Natural killer cell (primary cell): ENCODE measurements at regions not wholly inside any gene's neighbourhood (a gene's known extent, or its start where the extent isn't known, plus 50 kb on each side); places are given as distances from the start of the nearest gene placed in this dataset.

Experiments used
- ATAC-seq, 3 donors: fragments of 150-1000 bp in 2 of 3; fragments of 200-7000 bp in 1 of 3; cut with Tn5 transposase; 1 replicate in 1 of 3; 2 replicates in 2 of 3; pipeline ENCODE4 v1.10.0; 2021; ENCODE audit warnings: mild to moderate bottlenecking in 2 of 3, moderate library complexity in 2 of 3
- DNase-seq, 2 donors: peaks; one replicate each; pipeline versions ENCODE4 v3.0.0 to v3.0.0-alpha.2; 2013 to 2021; ENCODE audit warnings: mixed read lengths in 1 of 2
- H3K27ac ChIP-seq: one replicate; pipeline ENCODE4 v1.5.1; 2013; ENCODE audit warnings: mild to moderate bottlenecking, low read length
- H3K27me3 ChIP-seq: one replicate; pipeline ENCODE4 v1.6.1; 2013; ENCODE audit warnings: low read length; ENCODE audit not compliant: control insufficient read depth, insufficient read depth
- H3K36me3 ChIP-seq: one replicate; pipeline ENCODE4 v1.6.1; 2013; ENCODE audit warnings: low read length; ENCODE audit not compliant: control insufficient read depth, insufficient read depth
- H3K4me1 ChIP-seq: one replicate; pipeline ENCODE4 v1.6.1; 2013; ENCODE audit warnings: low read length; ENCODE audit not compliant: control insufficient read depth, insufficient read depth
- H3K4me3 ChIP-seq: one replicate; pipeline ENCODE4 v1.5.1; 2013; ENCODE audit warnings: low read length
- H3K9me3 ChIP-seq: one replicate; pipeline ENCODE4 v1.6.1; 2013; ENCODE audit warnings: low read length; ENCODE audit not compliant: control insufficient read depth, insufficient read depth
- H3K27ac Mint-ChIP-seq, 2 donors: one replicate each; pipeline ENCODE4 v1.8.0; 2022; ENCODE audit warnings: mild to moderate bottlenecking in 2 of 2, mixed read lengths in 2 of 2, moderate library complexity in 1 of 2
- H3K27me3 Mint-ChIP-seq, 2 donors: one replicate each; pipeline ENCODE4 v1.8.0; 2022; ENCODE audit warnings: low read depth in 2 of 2, mixed read lengths in 2 of 2
- H3K36me3 Mint-ChIP-seq: one replicate; pipeline ENCODE4 v1.8.0; 2022; ENCODE audit warnings: mixed read lengths
- H3K4me1 Mint-ChIP-seq, 2 donors: one replicate each; pipeline ENCODE4 v1.8.0; 2022; ENCODE audit warnings: mixed read lengths in 2 of 2
- H3K4me3 Mint-ChIP-seq: one replicate; pipeline ENCODE4 v1.8.0; 2022; ENCODE audit warnings: mild to moderate bottlenecking, moderate library complexity, mixed read lengths
- H3K9me3 Mint-ChIP-seq, 2 donors: one replicate each; pipeline ENCODE4 v1.8.0; 2022; ENCODE audit warnings: mixed read lengths in 2 of 2
- CTCF ChIP-seq: fragments of 200-600 bp; IDR thresholded peaks from one replicate; pipeline ENCODE4 v1.8.0; 2022; ENCODE audit warnings: antibody characterized with exemption
- WGBS: methylation state at CpG from one replicate; pipeline ENCODE4 v1.1.7; 2013; ENCODE audit warnings: missing lambda C conversion rate; ENCODE audit not compliant: insufficient coverage; 5-methylcytosine and 5-hydroxymethylcytosine counted together
- intact Hi-C: fragments of 100-400 bp; cut with micrococcal nuclease; formaldehyde crosslinking; loops from one replicate; pipeline ENCODE4 v1.14.2; 2022

GRCh38 chr9:82126256-82126655 lies 137.7 kb downstream of the SPATA31D1 start:
- Histone ChIP-seq H3K36me3 (no peaks in the 10 kb centered on the region), H3K4me3 (no peak overlapping the region), H3K27me3 (no peaks in the 10 kb centered on the region), H3K27ac (no peak overlapping the region), H3K9me3 (no peaks in the 10 kb centered on the region), H3K4me1 (no peaks in the 10 kb centered on the region)
- TF ChIP-seq CTCF = no peak
- H3K27me3 Mint-ChIP-seq = no peaks in the 10 kb centered on the region
- no peaks in the 10 kb centered on the region for H3K36me3 Mint-ChIP-seq
- H3K4me1 Mint-ChIP-seq = no peaks in the 10 kb centered on the region
- DNase-seq = no peak
- no peak overlapping the region for H3K4me3 Mint-ChIP-seq
- intact Hi-C loops = no loop called here
- no peak for ATAC-seq
- H3K9me3 Mint-ChIP-seq = no peaks in the 10 kb centered on the region
- WGBS = 68% methylated on average over 3 of the region's 3 CpGs
- no peak overlapping the region for H3K27ac Mint-ChIP-seq

GRCh38 chr9:82127465-82127864 lies 138.9 kb downstream of the SPATA31D1 start:
- no peak for TF ChIP-seq CTCF
- Histone ChIP-seq H3K27me3 (no peaks in the 10 kb centered on the region), H3K36me3 (no peaks in the 10 kb centered on the region), H3K27ac (peak overlapping the region; percentile 14), H3K4me3 (no peak overlapping the region), H3K9me3 (no peaks in the 10 kb centered on the region), H3K4me1 (no peaks in the 10 kb centered on the region)
- no peak overlapping the region for H3K4me3 Mint-ChIP-seq
- intact Hi-C loops = no loop called here
- DNase-seq = no peak
- H3K9me3 Mint-ChIP-seq = no peaks in the 10 kb centered on the region
- no peak overlapping the region for H3K27ac Mint-ChIP-seq
- H3K36me3 Mint-ChIP-seq = no peaks in the 10 kb centered on the region
- H3K27me3 Mint-ChIP-seq = no peaks in the 10 kb centered on the region
- no peaks in the 10 kb centered on the region for H3K4me1 Mint-ChIP-seq
- 56% methylated on average over 2 of the region's 2 CpGs for WGBS
- no peak for ATAC-seq

- intact Hi-C loops = no loop called here
- Histone ChIP-seq H3K4me1 (no peaks in the 10 kb centered on the region), H3K27ac (peak overlapping the region; percentile 59), H3K9me3 (no peaks in the 10 kb centered on the region), H3K27me3 (no peaks in the 10 kb centered on the region), H3K4me3 (no peak overlapping the region), H3K36me3 (no peaks in the 10 kb centered on the region)
- Mint-ChIP-seq H3K27me3 (no peaks in the 10 kb centered on the region), H3K4me3 (no peak overlapping the region), H3K36me3 (no peaks in the 10 kb centered on the region), H3K4me1 (no peaks in the 10 kb centered on the region), H3K27ac (no peak overlapping the region), H3K9me3 (no peaks in the 10 kb centered on the region)
- WGBS = 38% methylated on average over 2 of the region's 3 CpGs
- DNase-seq = no peak
- TF ChIP-seq CTCF = no peak
- peak in 1 of 3 donors; percentile 24 for ATAC-seq
Measured at GRCh38 chr9:82128011-82128696, 139.6 kb downstream of the SPATA31D1 start.

- H3K9me3 Mint-ChIP-seq = no peaks in the 10 kb centered on the region
- no peak overlapping the region for H3K4me3 ChIP-seq
- no peaks in the 10 kb centered on the region for H3K4me1 Mint-ChIP-seq
- DNase-seq (no peak), ATAC-seq (no peak)
- intact Hi-C loops = no loop called here
- H3K4me1 ChIP-seq = no peaks in the 10 kb centered on the region
- H3K36me3 ChIP-seq = no peaks in the 10 kb centered on the region
- no peaks in the 10 kb centered on the region for H3K27me3 ChIP-seq
- no peaks in the 10 kb centered on the region for H3K9me3 ChIP-seq
- no peaks in the 10 kb centered on the region for H3K27me3 Mint-ChIP-seq
- no peak for TF ChIP-seq CTCF
- no peak overlapping the region for H3K27ac Mint-ChIP-seq
- 97% methylated on average over 2 of the region's 3 CpGs for WGBS
- no peak overlapping the region for H3K4me3 Mint-ChIP-seq
- H3K27ac ChIP-seq = no peak overlapping the region
- H3K36me3 Mint-ChIP-seq = no peaks in the 10 kb centered on the region
Measured at GRCh38 chr9:82129708-82130107, 141.1 kb downstream of the SPATA31D1 start.
